ENCODE measurements at regions not wholly inside any gene's neighbourhood (a gene's known extent, or its start where the extent isn't known, plus 50 kb on each side); places are given as distances from the start of the nearest gene placed in this dataset.

DNA sequence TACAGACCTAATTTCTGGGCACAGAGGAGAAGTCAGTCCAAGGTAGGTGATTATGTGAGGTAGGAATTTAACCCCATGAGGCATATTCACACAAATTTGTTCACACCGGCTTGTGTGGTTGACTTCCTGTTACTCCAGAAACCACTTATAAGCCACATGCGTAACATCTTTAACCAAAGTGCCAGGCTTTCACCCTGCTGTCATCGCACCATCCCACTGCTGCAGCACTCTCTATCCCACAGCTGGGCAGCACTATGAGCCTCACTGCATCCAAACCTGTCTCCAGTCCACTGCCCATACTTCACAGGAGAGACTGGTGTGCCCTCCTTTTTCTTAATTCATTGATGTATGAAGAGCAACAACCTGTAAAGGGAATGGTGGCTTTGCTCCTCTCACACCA is 128.2 kb upstream of the ARGLU1 start:
- TF ChIP-seq CTCF (conservative IDR thresholded peaks at IDR 0.05; ENCODE audit: low read depth, low read length) (no peak), EZH2 (IDR thresholded peaks at IDR 0.05; ENCODE audit: low read length, unreplicated experiment) (no peak)

Measured in PC-3 (cell line).